OCI-LY3 (cell line): ENCODE measurements at regions not wholly inside any gene's neighbourhood (a gene's known extent, or its start where the extent isn't known, plus 50 kb on each side); places are given as distances from the start of the nearest gene placed in this dataset.

ENCODE experiments used
- H2AFZ ChIP-seq: fragments of 200-600, 300-600 bp; shearing (Covaris generic); 2 replicates; pipeline ENCODE4 v1.6.0; 2014; ENCODE audit warnings: antibody characterized with exemption, low read depth, low read length
- H3K27ac ChIP-seq: fragments of 200-600, 300-600 bp; sonication (generic); 2 replicates; pipeline ENCODE4 v1.5.1; 2014; ENCODE audit warnings: mild to moderate bottlenecking, low read length, moderate library complexity, mixed read lengths
- H3K27me3 ChIP-seq: fragments of 200-600, 300-600 bp; sonication (generic); 2 replicates; pipeline ENCODE4 v1.6.1; 2014; ENCODE audit warnings: low read depth, low read length, mixed read lengths
- H3K36me3 ChIP-seq: fragments of 200-600, 300-600 bp; sonication (generic); replicated peaks from 2 replicates; pipeline ENCODE3; 2014; ENCODE audit warnings: low read depth, low read length, mixed read lengths
- H3K4me1 ChIP-seq: fragments of 300-600, 200-600 bp; sonication (generic); 2 replicates; pipeline ENCODE4 v1.6.1; 2014; ENCODE audit warnings: low read length, mixed read lengths
- H3K4me2 ChIP-seq: fragments of 200-600, 300-600 bp; sonication (generic); 2 replicates; pipeline ENCODE4 v1.6.1; 2014; ENCODE audit warnings: low read length, mixed read lengths
- H3K4me3 ChIP-seq: fragments of 300-600, 200-600 bp; sonication (generic); 2 replicates; pipeline ENCODE4 v1.5.1; 2014; ENCODE audit warnings: antibody characterized with exemption, mild to moderate bottlenecking, low read length, moderate library complexity
- H3K79me2 ChIP-seq: fragments of 300-600, 200-600 bp; shearing (Covaris generic); 2 replicates; pipeline ENCODE4 v1.6.1; 2014; ENCODE audit warnings: mild to moderate bottlenecking, low read length, mixed read lengths
- H3K9ac ChIP-seq: fragments of 300-600, 200-600 bp; shearing (Covaris generic); 2 replicates; pipeline ENCODE4 v1.6.0; 2014; ENCODE audit warnings: mild to moderate bottlenecking, low read length, moderate library complexity
- H3K9me3 ChIP-seq: fragments of 200-600, 300-600 bp; shearing (Covaris generic); 2 replicates; pipeline ENCODE4 v1.6.1; 2014; ENCODE audit warnings: low read length, mixed read lengths; ENCODE audit not compliant: insufficient read depth
- H4K20me1 ChIP-seq: fragments of 200-600, 300-600 bp; sonication (generic); 2 replicates; pipeline ENCODE4 v1.6.1; 2016; ENCODE audit warnings: low read length, mixed read lengths; ENCODE audit not compliant: insufficient read depth
- CTCF ChIP-seq: fragments of 200-600, 300-600 bp; sonication (generic); IDR thresholded peaks from 2 replicates; pipeline ENCODE4 v1.5.1; 2014; ENCODE audit warnings: antibody characterized with exemption, low read length, low read depth
- EZH2phosphoT487 ChIP-seq: fragments of 200-600 bp; shearing (Covaris generic); IDR thresholded peaks from 2 replicates; pipeline ENCODE4 v1.6.1; 2018; ENCODE audit warnings: antibody characterized with exemption, mixed run types, low read depth

GRCh38 chr16:48105976-48106375 is 49.8 kb downstream of the ABCC12 start:
- no peak overlapping the region for H2AFZ ChIP-seq
- H3K4me2 ChIP-seq: no peak overlapping the region
- TF ChIP-seq EZH2phosphoT487 (no peak), CTCF (no peak)
- H3K27ac ChIP-seq: no peak overlapping the region
- no peaks in the 10 kb centered on the region for H3K36me3 ChIP-seq
- H3K27me3 ChIP-seq: peaks cover 43% of the 10 kb centered on the region
- no peaks in the 10 kb centered on the region for H3K4me1 ChIP-seq
- no peaks in the 10 kb centered on the region for H3K79me2 ChIP-seq
- no peaks in the 10 kb centered on the region for H4K20me1 ChIP-seq
- no peaks in the 10 kb centered on the region for H3K9me3 ChIP-seq
- H3K4me3 ChIP-seq: no peak overlapping the region
- H3K9ac ChIP-seq: no peak overlapping the region

GRCh38 chr16:48105456-48105855 is 50.3 kb downstream of the ABCC12 start:
- no peaks in the 10 kb centered on the region for H4K20me1 ChIP-seq
- no peaks in the 10 kb centered on the region for H3K9me3 ChIP-seq
- no peak overlapping the region for H3K9ac ChIP-seq
- H3K4me3 ChIP-seq: no peak overlapping the region
- no peak overlapping the region for H2AFZ ChIP-seq
- no peak overlapping the region for H3K27ac ChIP-seq
- H3K4me1 ChIP-seq: no peaks in the 10 kb centered on the region
- no peak for TF ChIP-seq CTCF
- no peak for TF ChIP-seq EZH2phosphoT487
- H3K79me2 ChIP-seq: no peaks in the 10 kb centered on the region
- peaks cover 38% of the 10 kb centered on the region for H3K27me3 ChIP-seq
- no peaks in the 10 kb centered on the region for H3K36me3 ChIP-seq
- no peak overlapping the region for H3K4me2 ChIP-seq

GRCh38 chr16:48103591-48103990 is 52.2 kb downstream of the ABCC12 start:
- H3K27ac ChIP-seq: no peak overlapping the region
- no peaks in the 10 kb centered on the region for H3K9me3 ChIP-seq
- H2AFZ ChIP-seq: no peak overlapping the region
- H3K27me3 ChIP-seq: peaks cover 25% of the 10 kb centered on the region
- no peaks in the 10 kb centered on the region for H3K79me2 ChIP-seq
- H3K4me2 ChIP-seq: no peak overlapping the region
- no peak overlapping the region for H3K4me3 ChIP-seq
- no peak for TF ChIP-seq EZH2phosphoT487
- no peak for TF ChIP-seq CTCF
- H4K20me1 ChIP-seq: no peaks in the 10 kb centered on the region
- no peaks in the 10 kb centered on the region for H3K4me1 ChIP-seq
- no peak overlapping the region for H3K9ac ChIP-seq
- no peaks in the 10 kb centered on the region for H3K36me3 ChIP-seq

- H3K4me1 ChIP-seq: no peaks in the 10 kb centered on the region
- no peak overlapping the region for H2AFZ ChIP-seq
- TF ChIP-seq CTCF (no peak), EZH2phosphoT487 (no peak)
- no peak overlapping the region for H3K9ac ChIP-seq
- no peak overlapping the region for H3K4me3 ChIP-seq
- H3K36me3 ChIP-seq: no peaks in the 10 kb centered on the region
- H3K79me2 ChIP-seq: no peaks in the 10 kb centered on the region
- no peaks in the 10 kb centered on the region for H3K9me3 ChIP-seq
- H4K20me1 ChIP-seq: no peaks in the 10 kb centered on the region
- H3K27me3 ChIP-seq: peaks cover 20% of the 10 kb centered on the region
- H3K4me2 ChIP-seq: no peak overlapping the region
- no peak overlapping the region for H3K27ac ChIP-seq
Observed at GRCh38 chr16:48102083-48103008, 53.4 kb downstream of the ABCC12 start.
